ENCODE measurements at regions not wholly inside any gene's neighbourhood (a gene's known extent, or its start where the extent isn't known, plus 50 kb on each side); places are given as distances from the start of the nearest gene placed in this dataset.

DNA sequence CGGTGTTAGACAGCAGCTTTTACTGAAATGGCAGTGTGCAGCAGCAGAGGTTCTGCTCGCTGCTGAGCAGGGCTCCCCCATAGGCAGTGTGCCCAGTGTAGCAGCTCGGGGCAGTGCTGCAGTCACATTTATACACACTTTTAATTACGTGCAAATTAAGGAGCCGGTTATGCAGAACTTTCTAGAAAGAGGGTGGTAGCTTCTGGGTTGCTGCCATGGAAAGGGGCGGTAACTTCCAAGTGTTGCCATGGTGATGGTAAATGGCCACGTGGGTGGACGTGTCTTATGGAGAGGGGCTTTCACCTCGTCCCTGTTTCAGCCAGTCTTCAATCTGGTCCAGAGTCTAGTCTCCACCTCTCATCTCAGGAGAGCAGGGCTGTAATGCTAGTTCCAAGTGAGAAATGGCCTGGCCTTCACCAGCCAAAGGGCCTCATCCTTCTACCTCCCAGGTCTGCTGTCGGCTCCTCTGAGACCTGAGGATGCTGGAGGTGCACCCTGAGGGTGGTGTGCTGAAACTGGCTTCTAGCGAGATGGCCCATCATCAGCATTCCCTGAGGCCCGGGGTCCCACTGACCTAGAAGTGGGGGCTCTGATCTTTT is 180.5 kb upstream of the PMEPA1 start:
- in situ Hi-C loops (cut with HindIII; ENCODE audit: low sequenced_read_pairs), result no loop called here
- TF ChIP-seq CTCF (IDR thresholded peaks at IDR 0.05; ENCODE audit: low read depth, low read length), result no peak
- no peak for DNase-seq (ENCODE audit: low read depth, low spot score)
- no peak overlapping the region for H3K4me3 ChIP-seq (ENCODE audit: low read depth, low read length)

DNA sequence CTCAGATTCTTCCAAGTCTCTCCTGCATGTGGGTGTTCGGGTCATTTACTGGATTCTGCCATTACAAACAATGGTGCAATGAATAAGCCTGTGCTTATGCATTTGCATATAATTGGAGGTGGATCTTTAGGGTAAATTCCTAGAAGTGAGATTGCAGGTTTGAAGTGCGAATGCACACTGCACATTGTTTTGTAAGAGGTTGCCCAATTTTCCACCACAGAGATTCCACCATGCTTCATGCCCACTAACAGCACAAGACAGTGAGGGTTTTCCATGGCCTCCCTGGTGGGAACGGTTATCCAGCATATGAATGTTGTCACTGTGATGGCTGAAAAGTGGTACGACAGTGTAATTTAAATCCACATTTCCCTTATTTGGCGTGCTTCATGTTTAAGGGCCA is 178.8 kb upstream of the PMEPA1 start:
- DNase-seq (ENCODE audit: low read depth, low spot score), result no peak
- TF ChIP-seq CTCF (IDR thresholded peaks at IDR 0.05; ENCODE audit: low read depth, low read length), result no peak
- in situ Hi-C loops (cut with HindIII; ENCODE audit: low sequenced_read_pairs), result no loop called here
- no peak overlapping the region for H3K4me3 ChIP-seq (ENCODE audit: low read depth, low read length)

- in situ Hi-C loops (cut with HindIII; ENCODE audit: low sequenced_read_pairs), result no loop called here
- DNase-seq (ENCODE audit: low read depth, low spot score), result no peak
- no peak for TF ChIP-seq CTCF (IDR thresholded peaks at IDR 0.05; ENCODE audit: low read depth, low read length)
- H3K4me3 ChIP-seq (ENCODE audit: low read depth, low read length), result no peak overlapping the region
These were observed 175.1 kb upstream of the PMEPA1 start for GRCh38 chr20:57884956-57885355.

- no peak for TF ChIP-seq CTCF (IDR thresholded peaks at IDR 0.05; ENCODE audit: low read depth, low read length)
- H3K4me3 ChIP-seq (ENCODE audit: low read depth, low read length), result no peak overlapping the region
- no peak for DNase-seq (ENCODE audit: low read depth, low spot score)
- in situ Hi-C loops (cut with HindIII; ENCODE audit: low sequenced_read_pairs), result no loop called here
These were observed 173.9 kb upstream of the PMEPA1 start for GRCh38 chr20:57883761-57884160.

GRCh38 chr20:57883224-57883623 is 173.4 kb upstream of the PMEPA1 start:
- no peak overlapping the region for H3K4me3 ChIP-seq (ENCODE audit: low read depth, low read length)
- in situ Hi-C loops (cut with HindIII; ENCODE audit: low sequenced_read_pairs), result no loop called here
- no peak for TF ChIP-seq CTCF (IDR thresholded peaks at IDR 0.05; ENCODE audit: low read depth, low read length)
- DNase-seq (ENCODE audit: low read depth, low spot score), result no peak

GRCh38 chr20:57882451-57883161 is 172.8 kb upstream of the PMEPA1 start:
- in situ Hi-C loops (cut with HindIII; ENCODE audit: low sequenced_read_pairs), result no loop called here
- no peak for DNase-seq (ENCODE audit: low read depth, low spot score)
- TF ChIP-seq CTCF (IDR thresholded peaks at IDR 0.05; ENCODE audit: low read depth, low read length), result no peak
- H3K4me3 ChIP-seq (ENCODE audit: low read depth, low read length), result no peak overlapping the region
